ENCODE measurements at regions not wholly inside any gene's neighbourhood (a gene's known extent, or its start where the extent isn't known, plus 50 kb on each side); places are given as distances from the start of the nearest gene placed in this dataset.

DNA sequence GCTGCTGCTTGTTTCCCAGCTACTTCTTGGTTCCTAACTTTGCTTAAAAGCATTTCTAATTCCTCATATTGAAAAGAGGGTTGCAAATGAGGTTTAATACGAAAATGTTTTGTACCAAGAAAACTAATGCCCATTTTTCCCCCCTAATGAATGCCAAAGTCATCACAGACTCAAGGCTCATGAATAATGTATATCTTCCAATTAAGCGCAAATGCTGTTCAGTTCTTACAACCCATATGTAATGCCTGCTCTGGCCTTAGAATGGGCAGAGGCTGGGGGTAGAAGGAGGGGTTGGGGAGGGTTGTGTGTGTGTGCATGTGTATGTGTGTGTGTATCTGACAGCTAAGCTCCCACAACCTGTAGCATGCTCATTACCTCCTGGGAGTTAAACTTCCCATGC lies 901.7 kb downstream of the KCNMA1 start:
- DNase-seq (ENCODE audit: low spot score) = no peak
- TF ChIP-seq, protein P1, sequence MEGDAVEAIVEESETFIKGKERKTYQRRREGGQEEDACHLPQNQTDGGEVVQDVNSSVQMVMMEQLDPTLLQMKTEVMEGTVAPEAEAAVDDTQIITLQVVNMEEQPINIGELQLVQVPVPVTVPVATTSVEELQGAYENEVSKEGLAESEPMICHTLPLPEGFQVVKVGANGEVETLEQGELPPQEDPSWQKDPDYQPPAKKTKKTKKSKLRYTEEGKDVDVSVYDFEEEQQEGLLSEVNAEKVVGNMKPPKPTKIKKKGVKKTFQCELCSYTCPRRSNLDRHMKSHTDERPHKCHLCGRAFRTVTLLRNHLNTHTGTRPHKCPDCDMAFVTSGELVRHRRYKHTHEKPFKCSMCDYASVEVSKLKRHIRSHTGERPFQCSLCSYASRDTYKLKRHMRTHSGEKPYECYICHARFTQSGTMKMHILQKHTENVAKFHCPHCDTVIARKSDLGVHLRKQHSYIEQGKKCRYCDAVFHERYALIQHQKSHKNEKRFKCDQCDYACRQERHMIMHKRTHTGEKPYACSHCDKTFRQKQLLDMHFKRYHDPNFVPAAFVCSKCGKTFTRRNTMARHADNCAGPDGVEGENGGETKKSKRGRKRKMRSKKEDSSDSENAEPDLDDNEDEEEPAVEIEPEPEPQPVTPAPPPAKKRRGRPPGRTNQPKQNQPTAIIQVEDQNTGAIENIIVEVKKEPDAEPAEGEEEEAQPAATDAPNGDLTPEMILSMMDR (IDR thresholded peaks at IDR 0.05; ENCODE audit: extremely low read depth, missing control alignments) = no peak

DNA sequence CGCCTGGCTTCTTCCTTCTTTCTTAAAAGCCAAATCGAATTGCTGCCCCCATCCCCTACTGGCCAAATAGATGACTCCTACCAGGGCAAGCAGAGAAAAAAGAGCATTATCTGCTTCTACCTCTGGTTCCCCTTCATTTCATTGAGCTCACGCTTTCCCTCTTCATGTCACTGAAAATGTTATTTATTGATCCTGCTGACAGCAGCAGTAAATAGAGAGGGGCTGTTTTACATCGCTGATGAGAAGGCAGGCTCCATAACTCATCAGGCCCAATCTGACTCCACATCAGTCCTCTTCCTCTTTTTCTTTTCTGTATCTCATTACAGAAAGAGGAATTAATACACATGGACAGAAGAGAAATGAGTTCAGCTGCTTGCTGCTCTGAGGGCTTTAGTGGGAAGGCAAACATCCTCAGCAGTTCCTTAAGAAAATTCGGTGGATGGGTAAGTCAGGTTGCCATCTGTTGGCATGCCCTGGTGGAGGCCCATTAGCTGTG lies 904.1 kb downstream of the KCNMA1 start:
- TF ChIP-seq, protein P1 (IDR thresholded peaks at IDR 0.05; ENCODE audit: extremely low read depth, missing control alignments) = no peak
- DNase-seq (ENCODE audit: low spot score) = no peak

DNA sequence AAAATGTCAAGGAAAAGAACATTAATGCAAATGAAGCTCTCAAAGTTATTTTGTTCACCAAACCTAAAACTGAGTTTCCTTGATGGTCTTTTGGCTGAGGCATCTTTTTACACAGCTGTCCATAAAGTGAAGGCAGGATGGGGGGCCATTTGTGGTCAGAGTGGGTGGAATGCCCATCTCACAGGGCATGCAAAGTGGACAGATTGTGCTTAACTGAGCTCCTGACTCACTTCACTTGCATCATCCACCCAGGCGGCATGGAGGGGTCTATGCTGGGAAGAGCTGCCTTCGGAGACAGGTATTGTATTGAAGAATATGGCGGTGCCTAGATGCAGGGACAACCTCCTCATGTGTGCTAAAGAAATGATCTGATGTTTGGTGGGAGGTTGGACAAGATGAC lies 905.3 kb downstream of the KCNMA1 start:
- TF ChIP-seq, protein P1 (IDR thresholded peaks at IDR 0.05; ENCODE audit: extremely low read depth, missing control alignments) = no peak

DNA sequence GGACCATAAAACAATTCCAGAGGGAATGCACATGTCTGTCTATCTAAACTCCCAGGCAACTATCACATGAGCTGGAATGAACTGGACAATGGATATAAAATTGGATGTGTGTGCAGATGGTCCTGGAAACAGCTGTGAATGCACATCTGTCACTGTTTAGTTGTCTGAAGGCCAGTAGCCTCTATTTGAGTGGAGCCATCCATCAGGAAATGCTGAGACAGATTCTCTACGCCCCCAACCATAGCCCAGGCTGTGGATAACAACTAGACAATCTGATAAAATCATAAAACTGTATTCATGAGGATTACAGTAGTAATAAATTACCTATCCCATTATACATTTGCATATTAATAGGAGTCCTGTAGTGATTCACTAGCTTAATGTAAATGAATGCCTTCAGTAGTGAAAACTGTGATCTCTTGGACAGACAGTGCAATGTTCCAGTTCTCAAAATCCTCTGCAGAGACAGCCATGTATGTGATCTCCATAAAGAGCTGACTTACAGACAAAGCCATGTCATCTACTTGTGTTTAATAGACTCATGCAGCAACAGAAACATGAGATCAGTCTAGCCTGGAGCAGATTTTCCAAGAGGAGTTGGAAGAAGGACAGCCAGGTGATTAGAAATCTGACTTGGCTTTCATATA lies 907.6 kb downstream of the KCNMA1 start:
- DNase-seq (ENCODE audit: low spot score) = no peak
- TF ChIP-seq, protein P1 (IDR thresholded peaks at IDR 0.05; ENCODE audit: extremely low read depth, missing control alignments) = no peak

More for the DNA sequence above, 905.3 kb downstream of the KCNMA1 start:
- no peak for DNase-seq (ENCODE audit: low spot score)

DNA sequence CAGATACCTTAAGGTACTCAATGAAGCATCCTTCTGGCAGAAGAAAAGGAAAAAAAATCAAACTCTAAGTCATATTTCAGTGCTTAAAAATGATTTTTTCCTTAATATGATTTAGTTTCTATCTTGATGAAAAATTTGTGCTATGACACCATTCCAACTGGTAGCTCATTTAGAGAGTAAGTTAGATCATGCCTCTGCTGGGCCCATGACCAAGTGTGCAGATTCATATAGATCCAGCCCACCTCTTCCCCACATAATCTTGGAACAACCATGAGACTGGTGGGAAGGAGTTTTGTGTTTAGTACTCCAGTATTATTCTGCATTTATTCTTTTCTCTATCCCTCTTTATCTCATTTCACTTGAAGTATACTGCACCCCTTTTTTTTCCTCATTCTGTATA lies 908.3 kb downstream of the KCNMA1 start:
- TF ChIP-seq, protein P1 (IDR thresholded peaks at IDR 0.05; ENCODE audit: extremely low read depth, missing control alignments) = no peak
- DNase-seq (ENCODE audit: low spot score) = no peak

DNA sequence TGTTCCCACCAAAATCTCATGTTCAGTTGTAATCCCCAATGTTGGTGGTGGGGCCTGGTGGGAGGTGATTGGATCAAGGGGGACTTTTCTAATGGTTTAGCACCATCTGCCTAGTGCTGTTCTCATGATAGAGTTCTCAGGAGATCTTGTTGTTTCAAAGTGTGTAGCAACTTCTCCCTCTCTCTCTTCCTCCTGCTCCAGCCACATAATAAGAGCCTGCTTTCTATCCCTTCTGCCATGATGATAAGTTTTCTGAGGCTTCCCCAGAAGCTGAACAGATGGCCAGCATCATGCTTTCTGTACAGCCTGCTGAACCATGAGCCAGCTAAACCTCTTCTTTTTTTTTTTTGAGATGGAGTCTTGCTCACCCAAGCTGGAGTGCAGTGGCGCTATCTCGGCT lies 910.6 kb downstream of the KCNMA1 start:
- TF ChIP-seq, protein P1 (IDR thresholded peaks at IDR 0.05; ENCODE audit: extremely low read depth, missing control alignments) = no peak
- no peak for DNase-seq (ENCODE audit: low spot score)

DNA sequence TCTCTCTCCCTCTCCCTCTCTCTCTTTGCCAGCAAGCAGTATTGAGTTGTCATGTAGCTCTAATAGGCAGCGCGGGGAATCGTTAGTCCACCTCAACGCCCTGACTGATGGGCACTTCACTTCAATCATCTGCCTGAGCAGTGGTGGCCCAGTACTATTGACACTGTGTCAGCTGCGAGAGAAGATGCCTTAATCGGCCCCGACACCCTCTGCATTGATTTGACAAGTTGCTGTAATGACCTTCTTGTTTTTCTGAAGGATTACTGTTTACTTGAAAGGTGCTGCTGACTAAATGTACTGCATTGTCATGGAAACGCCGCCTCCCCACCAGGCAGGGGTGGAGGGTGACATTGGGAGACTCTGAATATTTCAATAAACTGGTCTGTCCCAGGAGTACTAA lies 913.8 kb downstream of the KCNMA1 start:
- no peak for DNase-seq (ENCODE audit: low spot score)
- TF ChIP-seq, protein P1 (IDR thresholded peaks at IDR 0.05; ENCODE audit: extremely low read depth, missing control alignments) = no peak

All from GM20000 (cell line).